ENCODE measurements at regions not wholly inside any gene's neighbourhood (a gene's known extent, or its start where the extent isn't known, plus 50 kb on each side); places are given as distances from the start of the nearest gene placed in this dataset.

DNA sequence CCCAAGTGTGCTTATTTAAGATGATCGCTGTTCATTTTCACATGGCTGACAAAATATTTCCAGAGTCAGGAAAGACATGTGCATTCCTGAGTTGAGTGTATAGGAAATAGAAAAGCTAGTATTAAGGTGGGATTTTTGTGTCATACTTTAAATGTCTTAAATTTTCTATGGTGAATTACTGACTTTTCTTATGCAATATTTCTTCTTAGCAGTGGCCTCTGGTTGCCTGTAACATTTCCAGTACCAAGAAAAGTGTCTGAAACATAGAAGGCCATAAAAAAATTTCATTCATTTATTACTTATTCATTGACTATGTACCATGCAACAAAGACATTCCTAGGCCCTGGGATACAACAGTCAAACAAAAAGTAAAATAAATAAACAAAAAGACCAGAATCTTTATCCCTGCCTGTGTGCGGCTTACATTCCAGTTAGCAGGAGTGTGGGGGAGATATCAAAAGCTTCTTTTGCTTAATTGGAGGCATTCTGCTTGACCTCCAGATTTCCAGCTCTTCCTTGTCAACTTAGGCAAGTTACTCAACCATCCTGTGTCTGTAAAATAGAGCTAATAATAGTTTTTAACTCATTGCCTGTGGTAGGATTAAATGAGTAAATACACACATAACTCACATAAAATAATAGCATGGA, 216.3 kb upstream of the FLRT2 start:
- TF ChIP-seq SIN3A (IDR thresholded peaks at IDR 0.05; ENCODE audit: borderline replicate concordance, insufficient read depth, low read depth, low read length) (no peak), REST (IDR thresholded peaks at IDR 0.05; ENCODE audit: insufficient read depth in 1 of 2, low read depth in 2 of 2, low read length in 1 of 2) (no peak), POLR2AphosphoS5 (IDR thresholded peaks at IDR 0.05; ENCODE audit: low read depth, low read length) (no peak), TCF7L2 (IDR thresholded peaks at IDR 0.05; ENCODE audit: low read depth, low read length) (no peak)
- TF ChIP-seq, protein P1, sequence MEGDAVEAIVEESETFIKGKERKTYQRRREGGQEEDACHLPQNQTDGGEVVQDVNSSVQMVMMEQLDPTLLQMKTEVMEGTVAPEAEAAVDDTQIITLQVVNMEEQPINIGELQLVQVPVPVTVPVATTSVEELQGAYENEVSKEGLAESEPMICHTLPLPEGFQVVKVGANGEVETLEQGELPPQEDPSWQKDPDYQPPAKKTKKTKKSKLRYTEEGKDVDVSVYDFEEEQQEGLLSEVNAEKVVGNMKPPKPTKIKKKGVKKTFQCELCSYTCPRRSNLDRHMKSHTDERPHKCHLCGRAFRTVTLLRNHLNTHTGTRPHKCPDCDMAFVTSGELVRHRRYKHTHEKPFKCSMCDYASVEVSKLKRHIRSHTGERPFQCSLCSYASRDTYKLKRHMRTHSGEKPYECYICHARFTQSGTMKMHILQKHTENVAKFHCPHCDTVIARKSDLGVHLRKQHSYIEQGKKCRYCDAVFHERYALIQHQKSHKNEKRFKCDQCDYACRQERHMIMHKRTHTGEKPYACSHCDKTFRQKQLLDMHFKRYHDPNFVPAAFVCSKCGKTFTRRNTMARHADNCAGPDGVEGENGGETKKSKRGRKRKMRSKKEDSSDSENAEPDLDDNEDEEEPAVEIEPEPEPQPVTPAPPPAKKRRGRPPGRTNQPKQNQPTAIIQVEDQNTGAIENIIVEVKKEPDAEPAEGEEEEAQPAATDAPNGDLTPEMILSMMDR (IDR thresholded peaks at IDR 0.05) = no peak
- Histone ChIP-seq H3K27ac (ENCODE audit: low read length) (no peak overlapping the region), H3K9me3 (ENCODE audit: control insufficient read depth, insufficient read depth, low read depth, low read length) (no peaks in the 10 kb centered on the region), H3K27me3 (ENCODE audit: control insufficient read depth, insufficient read depth, low read length) (no peaks in the 10 kb centered on the region), H3K36me3 (ENCODE audit: control insufficient read depth, insufficient read depth, low read length) (no peaks in the 10 kb centered on the region), H3K4me3 (ENCODE audit: low read depth in 2 of 2, low read length in 2 of 2) (no peak overlapping the region), H3K4me1 (ENCODE audit: control insufficient read depth, insufficient read depth, low read length) (no peaks in the 10 kb centered on the region)
- CTCF ChIA-PET = no interaction called here
- DNase-seq (ENCODE audit: low read depth, low spot score) (no peak), ATAC-seq (no peak)
- in situ Hi-C loops (cut with HindIII; ENCODE audit: low pct_unique_long_range_greater_than_20kb, low sequenced_read_pairs) = no loop called here
- no TSS peak for BruUV-seq (replicated peaks)
- intact Hi-C loops (cut with micrococcal nuclease; ENCODE audit: unreplicated experiment) = no loop called here
- POLR2A ChIA-PET = no interaction called here

GRCh38 chr14:85315290-85315689, 214.7 kb upstream of the FLRT2 start:
- no peaks in the 10 kb centered on the region for H3K36me3 ChIP-seq (ENCODE audit: control insufficient read depth, insufficient read depth, low read length)
- no TSS peak for BruUV-seq (replicated peaks)
- H3K4me3 ChIP-seq (ENCODE audit: low read depth in 2 of 2, low read length in 2 of 2) = no peak overlapping the region
- no peak for ATAC-seq
- intact Hi-C loops (cut with micrococcal nuclease; ENCODE audit: unreplicated experiment) (no loop called here), in situ Hi-C loops (cut with HindIII; ENCODE audit: low pct_unique_long_range_greater_than_20kb, low sequenced_read_pairs) (no loop called here)
- H3K9me3 ChIP-seq (ENCODE audit: control insufficient read depth, insufficient read depth, low read depth, low read length) = no peaks in the 10 kb centered on the region
- TF ChIP-seq, protein P1 (IDR thresholded peaks at IDR 0.05) = no peak
- no peak for TF ChIP-seq POLR2AphosphoS5 (IDR thresholded peaks at IDR 0.05; ENCODE audit: low read depth, low read length)
- TF ChIP-seq SIN3A (IDR thresholded peaks at IDR 0.05; ENCODE audit: borderline replicate concordance, insufficient read depth, low read depth, low read length) = no peak
- TF ChIP-seq REST (IDR thresholded peaks at IDR 0.05; ENCODE audit: insufficient read depth in 1 of 2, low read depth in 2 of 2, low read length in 1 of 2) = no peak
- TF ChIP-seq TCF7L2 (IDR thresholded peaks at IDR 0.05; ENCODE audit: low read depth, low read length) = no peak
- H3K27ac ChIP-seq (ENCODE audit: low read length) = no peak overlapping the region
- CTCF ChIA-PET = no interaction called here
- no peaks in the 10 kb centered on the region for H3K27me3 ChIP-seq (ENCODE audit: control insufficient read depth, insufficient read depth, low read length)
- no peak for DNase-seq (ENCODE audit: low read depth, low spot score)
- H3K4me1 ChIP-seq (ENCODE audit: control insufficient read depth, insufficient read depth, low read length) = no peaks in the 10 kb centered on the region
- POLR2A ChIA-PET = interaction anchor here (0.6 kb wide), 1 partner anchor 651 kb away, joined by 3 read pairs; no protein-coding TSS in a partner anchor
